H1 (cell line): ENCODE measurements at regions not wholly inside any gene's neighbourhood (a gene's known extent, or its start where the extent isn't known, plus 50 kb on each side); places are given as distances from the start of the nearest gene placed in this dataset.

Experiments used
- CTCF ChIA-PET: fragments of 300-600 bp; sonication (Branson Sonifier 250); formaldehyde crosslinking; loops from one replicate; lab custom pipeline; 2021; ENCODE audit not compliant: partially characterized antibody; lab: Charles Lee
- POLR2A ChIA-PET: fragments of 300-600 bp; sonication (Branson Sonifier 250); formaldehyde crosslinking; loops from one replicate; lab custom pipeline; 2021; ENCODE audit warnings: inconsistent platforms; ENCODE audit not compliant: partially characterized antibody; lab: Charles Lee
- DNase-seq, 2 experiments: peaks; one replicate each; pipeline versions ENCODE4 v3.0.0 to v3.0.0-alpha.2; 2010 to 2022; ENCODE audit warnings: low spot score in 2 of 2, low read depth in 1 of 2, mixed read lengths in 1 of 2
- FAIRE-seq: peaks from 2 replicates; lab custom pipeline; 2011; peaks lifted over from hg19 to GRCh38; lab: Jason Lieb, UNC
- H2AFZ ChIP-seq: 2 replicates; pipeline ENCODE4 v1.8.1; 2012; ENCODE audit warnings: low read length, inconsistent platforms
- H2AK5ac ChIP-seq: 2 replicates; pipeline ENCODE4 v1.6.1; 2013; ENCODE audit warnings: low read depth, low read length
- H2BK120ac ChIP-seq: replicated peaks from 2 replicates; pipeline ENCODE3; 2013; ENCODE audit warnings: low read depth, low read length, inconsistent platforms
- H2BK12ac ChIP-seq: 2 replicates; pipeline ENCODE4 v1.6.1; 2013; ENCODE audit warnings: low read depth, low read length
- H2BK15ac ChIP-seq: 2 replicates; pipeline ENCODE4 v1.6.1; 2013; ENCODE audit warnings: low read length
- H2BK20ac ChIP-seq: 2 replicates; pipeline ENCODE4 v1.6.1; 2013; ENCODE audit warnings: low read length
- H2BK5ac ChIP-seq: 2 replicates; pipeline ENCODE4 v1.6.1; 2013; ENCODE audit warnings: low read depth, low read length
- H3K14ac ChIP-seq: 2 replicates; pipeline ENCODE4 v1.6.1; 2013; ENCODE audit warnings: inconsistent platforms; ENCODE audit not compliant: insufficient read length
- H3K18ac ChIP-seq: 2 replicates; pipeline ENCODE4 v1.6.1; 2013; ENCODE audit warnings: low read length; ENCODE audit errors: extremely low read depth
- H3K23ac ChIP-seq: 2 replicates; pipeline ENCODE4 v1.6.1; 2013; ENCODE audit warnings: inconsistent platforms; ENCODE audit not compliant: insufficient read length
- H3K23me2 ChIP-seq: 2 replicates; pipeline ENCODE4 v1.6.1; 2013; ENCODE audit warnings: low read depth, low read length
- H3K27ac ChIP-seq: 2 replicates; pipeline ENCODE4 v1.6.1; 2011; ENCODE audit warnings: low read depth, low read length, inconsistent platforms
- H3K27me3 ChIP-seq, 4 experiments: replicated peaks in 1 of 4; 1 replicate in 1 of 4; 2 replicates in 3 of 4; pipeline versions ENCODE4 v1.6.1 to v1.8.1; 2011 to 2013; ENCODE audit warnings: low read length in 3 of 4, mild to moderate bottlenecking in 3 of 4, inconsistent platforms in 2 of 4, mixed read lengths in 2 of 4, moderate library complexity in 1 of 4; ENCODE audit not compliant: control insufficient read depth in 3 of 4, insufficient read depth in 3 of 4; ENCODE audit errors: extremely low read depth in 1 of 4
- H3K36me3 ChIP-seq, 4 experiments: 2 replicates each; pipeline versions ENCODE4 v1.6.1 to v1.8.1; 2011 to 2013; ENCODE audit warnings: mild to moderate bottlenecking in 4 of 4, low read length in 3 of 4, moderate library complexity in 2 of 4, control low read depth in 1 of 4, inconsistent platforms in 1 of 4; ENCODE audit not compliant: insufficient read depth in 4 of 4, control insufficient read depth in 2 of 4
- H3K4ac ChIP-seq: replicated peaks from 2 replicates; pipeline ENCODE3; 2013; ENCODE audit warnings: low read length, low read depth, mixed read lengths, inconsistent platforms; ENCODE audit not compliant: insufficient read length
- H3K4me1 ChIP-seq, 4 experiments: replicated peaks in 1 of 4; 1 replicate in 1 of 4; 2 replicates in 3 of 4; pipeline versions ENCODE4 v1.6.1 to v1.8.1; 2011 to 2013; ENCODE audit warnings: low read length in 3 of 4, inconsistent platforms in 2 of 4, mixed read lengths in 1 of 4; ENCODE audit not compliant: insufficient read depth in 4 of 4, control insufficient read depth in 3 of 4
- H3K4me2 ChIP-seq, 2 experiments: 2 replicates each; pipeline versions ENCODE4 v1.6.1 to v1.8.1; 2011 to 2013; ENCODE audit warnings: low read depth in 2 of 2, low read length in 2 of 2, control low read depth in 1 of 2, inconsistent platforms in 1 of 2, mild to moderate bottlenecking in 1 of 2; ENCODE audit not compliant: insufficient read depth in 1 of 2
- H3K4me3 ChIP-seq, 4 experiments: fragments of 200-600, 300-600 bp in 1 of 4; sonication (generic), shearing (Covaris generic), sonication (Bioruptor Twin) in 1 of 4; 2 replicates each; pipeline versions ENCODE4 v1.5.1 to v1.8.1; 2011 to 2016; ENCODE audit warnings: low read length in 4 of 4, low read depth in 3 of 4, control low read depth in 2 of 4, inconsistent platforms in 2 of 4, mild to moderate bottlenecking in 2 of 4, mixed read lengths in 1 of 4, moderate library complexity in 1 of 4; ENCODE audit not compliant: insufficient read depth in 2 of 4; ENCODE audit errors: extremely low read depth in 1 of 4
- H3K56ac ChIP-seq: replicated peaks from 2 replicates; pipeline ENCODE3; 2013; ENCODE audit warnings: low read depth, mild to moderate bottlenecking, mixed read lengths, low read length, inconsistent platforms; ENCODE audit not compliant: insufficient read length
- H3K79me1 ChIP-seq: 2 replicates; pipeline ENCODE4 v1.6.1; 2013; ENCODE audit warnings: low read depth, low read length, control low read depth
- H3K79me2 ChIP-seq, 2 experiments: 2 replicates each; pipeline versions ENCODE4 v1.6.1 to v1.8.1; 2012 to 2013; ENCODE audit warnings: low read length in 2 of 2, mild to moderate bottlenecking in 2 of 2, inconsistent platforms in 1 of 2; ENCODE audit not compliant: insufficient read depth in 2 of 2, control insufficient read depth in 1 of 2
- H3K9ac ChIP-seq, 4 experiments: replicated peaks in 1 of 4; 1 replicate in 1 of 4; 2 replicates in 3 of 4; pipeline versions ENCODE4 v1.6.1 to v1.8.1; 2011 to 2013; ENCODE audit warnings: low read depth in 3 of 4, low read length in 3 of 4, control low read depth in 2 of 4, mild to moderate bottlenecking in 2 of 4, moderate library complexity in 2 of 4, inconsistent platforms in 1 of 4; ENCODE audit errors: extremely low read depth in 1 of 4
- H3K9me3 ChIP-seq, 2 experiments: 2 replicates each; pipeline versions ENCODE4 v1.6.1 to v1.8.1; 2012 to 2013; ENCODE audit warnings: mild to moderate bottlenecking in 2 of 2, moderate library complexity in 2 of 2, control low read depth in 1 of 2, inconsistent platforms in 1 of 2, low read depth in 1 of 2, low read length in 1 of 2, mixed read lengths in 1 of 2; ENCODE audit not compliant: insufficient read depth in 2 of 2
- H4K20me1 ChIP-seq, 2 experiments: replicated peaks in 1 of 2; 2 replicates each; pipeline versions ENCODE3 to v1.8.1; 2011 to 2013; ENCODE audit warnings: inconsistent platforms in 2 of 2, low read length in 2 of 2, mild to moderate bottlenecking in 1 of 2; ENCODE audit not compliant: insufficient read depth in 2 of 2, control insufficient read depth in 1 of 2
- H4K5ac ChIP-seq: 2 replicates; pipeline ENCODE4 v1.6.1; 2013; ENCODE audit warnings: low read length, low read depth, mixed read lengths, inconsistent platforms; ENCODE audit not compliant: insufficient read length
- H4K8ac ChIP-seq: 2 replicates; pipeline ENCODE4 v1.8.0; 2013; ENCODE audit warnings: mild to moderate bottlenecking, moderate library complexity, low read length, inconsistent platforms; ENCODE audit not compliant: insufficient read depth; ENCODE audit errors: extremely low read depth
- H4K91ac ChIP-seq: replicated peaks from 2 replicates; pipeline ENCODE3; 2013; ENCODE audit warnings: low read length, mixed read lengths, inconsistent platforms; ENCODE audit not compliant: insufficient read length
- CBX5 ChIP-seq: fragments of 300-800, 300-1000 bp; sonication (generic); IDR thresholded peaks from 2 replicates; pipeline ENCODE4 v1.7.1; 2016; ENCODE audit warnings: antibody characterized with exemption, low read length, low read depth
- CHD2 ChIP-seq: IDR thresholded peaks from 2 replicates; pipeline ENCODE4 v1.6.1; 2012; ENCODE audit warnings: low read length, improper control_type of control experiment
- GABPA ChIP-seq: IDR thresholded peaks from 2 replicates; pipeline ENCODE4 v1.6.1; 2011; ENCODE audit warnings: mild to moderate bottlenecking, low read length, moderate library complexity, borderline replicate concordance; ENCODE audit not compliant: insufficient read depth
- KDM1A ChIP-seq: fragments of 200-600, 300-600 bp; sonication (generic); IDR thresholded peaks from 2 replicates; pipeline ENCODE4 v1.7.1; 2016; ENCODE audit warnings: mild to moderate bottlenecking, low read length, borderline replicate concordance
- RFX5 ChIP-seq: IDR thresholded peaks from 2 replicates; pipeline ENCODE4 v1.6.1; 2011; ENCODE audit warnings: low read depth, low read length, improper control_type of control experiment, borderline replicate concordance
- SIRT6 ChIP-seq: IDR thresholded peaks from one replicate; pipeline ENCODE4 v1.7.1; 2012; ENCODE audit warnings: low read length, inconsistent platforms
- TBP ChIP-seq: IDR thresholded peaks from 2 replicates; pipeline ENCODE4 v1.6.1; 2011; ENCODE audit warnings: low read depth, low read length, improper control_type of control experiment
- USF2 ChIP-seq: IDR thresholded peaks from 2 replicates; pipeline ENCODE4 v1.6.1; 2011; ENCODE audit warnings: low read length, improper control_type of control experiment
- WGBS, 2 experiments: shearing (Covaris generic) in 1 of 2; methylation state at CpG; one replicate each; pipeline versions ENCODE4 v1.1.6 to v1.1.7; 2013 to 2015; ENCODE audit warnings: low lambda C conversion rate in 2 of 2, mixed read lengths in 2 of 2, inconsistent platforms in 1 of 2, low coverage in 1 of 2, missing lambda C conversion rate in 1 of 2; ENCODE audit not compliant: insufficient replicate concordance in 2 of 2, insufficient coverage in 1 of 2, insufficient read length in 1 of 2; ENCODE audit errors: extremely low coverage in 1 of 2, missing lambda C conversion rate in 1 of 2; 5-methylcytosine and 5-hydroxymethylcytosine counted together

GRCh38 chrX:6446582-6446981, 88.3 kb downstream of the VCX3A start:
- Histone ChIP-seq H4K5ac (no peak overlapping the region), H3K4me2 (no peak overlapping the region), H3K27me3 (no peaks in the 10 kb centered on the region), H3K79me1 (no peaks in the 10 kb centered on the region), H3K23me2 (no peaks in the 10 kb centered on the region), H3K27ac (no peak overlapping the region), H2BK5ac (no peak overlapping the region), H2AFZ (no peak overlapping the region), H3K9me3 (no peaks in the 10 kb centered on the region), H2BK12ac (no peak overlapping the region), H4K8ac (no peak overlapping the region), H2BK20ac (no peak overlapping the region), H3K4ac (no peak overlapping the region), H3K36me3 (no peaks in the 10 kb centered on the region), H3K14ac (no peak overlapping the region), H3K4me3 (no peak overlapping the region), H3K18ac (no peak overlapping the region)
- 96% methylated on average over 4 of the region's 4 CpGs; no CpG with 5 or more reads in 1 of the 2 experiments for WGBS, 2 experiments
- DNase-seq, result no peak
- ChIA-PET POLR2A (no interaction called here), CTCF (no interaction called here)
- no peak for FAIRE-seq
- TF ChIP-seq SIRT6, result no peak
- TF ChIP-seq USF2, result no peak
- TF ChIP-seq CBX5, result no peak
- no peak for TF ChIP-seq TBP
- TF ChIP-seq RFX5, result no peak
- TF ChIP-seq GABPA, result no peak
- no peak for TF ChIP-seq KDM1A
- TF ChIP-seq CHD2, result no peak
- TF ChIP-seq, all 59 proteins: peak for 0
- no peak overlapping the region for H2AK5ac ChIP-seq
- H3K23ac ChIP-seq, result no peak overlapping the region
- H3K56ac ChIP-seq, result no peak overlapping the region
- no peak overlapping the region for H2BK120ac ChIP-seq
- no peak overlapping the region for H2BK15ac ChIP-seq
- H3K9ac ChIP-seq, result no peak overlapping the region
- no peaks in the 10 kb centered on the region for H3K79me2 ChIP-seq
- H4K91ac ChIP-seq, result no peak overlapping the region
- no peaks in the 10 kb centered on the region for H4K20me1 ChIP-seq
- H3K4me1 ChIP-seq, result no peaks in the 10 kb centered on the region
